A549 (cell line): ENCODE measurements at regions not wholly inside any gene's neighbourhood (a gene's known extent, or its start where the extent isn't known, plus 50 kb on each side); places are given as distances from the start of the nearest gene placed in this dataset.

Source experiments
- ATAC-seq, 2 experiments: fragments of 200-7000 bp in 1 of 2; fragments of >200 bp in 1 of 2; cut with Nextera tagmentation in 1 of 2; cut with Tn5 transposase in 1 of 2; 3 replicates each; pipeline versions ENCODE4 v1.8.0 to v1.9.1; 2018 to 2020; ENCODE audit warnings: mild to moderate bottlenecking in 1 of 2, moderate library complexity in 1 of 2
- CTCF ChIA-PET: fragments of 300-600 bp; sonication (Branson Sonifier 250); formaldehyde crosslinking; extraction: SDS; loops from one replicate; lab custom pipeline; 2021; ENCODE audit warnings: antibody characterized with exemption, inconsistent platforms; lab: Yijun Ruan, JAX
- POLR2A ChIA-PET: fragments of 350-600 bp; formaldehyde crosslinking; extraction: SDS; loops from one replicate; lab custom pipeline; 2021; ENCODE audit warnings: antibody characterized with exemption, inconsistent platforms; lab: Yijun Ruan, JAX
- DNase-seq, 2 experiments: peaks; one replicate each; pipeline versions ENCODE4 v3.0.0 to v3.0.0-alpha.2; 2011 to 2016; ENCODE audit warnings: low read depth in 1 of 2, low spot score in 1 of 2
- FAIRE-seq: peaks from 2 replicates; lab custom pipeline; 2011; peaks lifted over from hg19 to GRCh38; lab: Jason Lieb, UNC
- H3K27ac ChIP-seq, 2 experiments: fragments of >200 bp; sonication (Bioruptor Twin); formaldehyde crosslinking; 3 replicates each; pipeline ENCODE4 v1.5.1; 2016 to 2017
- H3K4me1 ChIP-seq: fragments of >200 bp; sonication (Bioruptor Twin); formaldehyde crosslinking; 3 replicates; pipeline ENCODE4 v1.6.1; 2016
- H3K4me2 ChIP-seq: fragments of >200 bp; sonication (Bioruptor Twin); formaldehyde crosslinking; 3 replicates; pipeline ENCODE4 v1.6.1; 2016
- H3K4me3 ChIP-seq: fragments of >200 bp; sonication (Bioruptor Twin); formaldehyde crosslinking; 3 replicates; pipeline ENCODE4 v1.5.1; 2016
- H3K9me3 ChIP-seq: fragments of >200 bp; sonication (Bioruptor Twin); formaldehyde crosslinking; 3 replicates; pipeline ENCODE4 v1.6.1; 2016
- BCL3 ChIP-seq: fragments of >200 bp; sonication (Bioruptor Twin); formaldehyde crosslinking; IDR thresholded peaks from 3 replicates; pipeline ENCODE4 v1.6.1; 2016
- CBX2 ChIP-seq: fragments of 200-600 bp; sonication (generic); IDR thresholded peaks from 2 replicates; pipeline ENCODE4 v1.6.1; 2016; ENCODE audit warnings: low read depth, mild to moderate bottlenecking, borderline replicate concordance
- CEBPB ChIP-seq, 2 experiments: fragments of >200 bp in 1 of 2; sonication (Bioruptor Twin) in 1 of 2; formaldehyde crosslinking in 1 of 2; IDR thresholded peaks; 2 replicates each; pipeline ENCODE4 v1.6.1; 2012 to 2016
- CHD2 ChIP-seq: fragments of 150-350 bp; IDR thresholded peaks from 2 replicates; pipeline ENCODE4 v1.6.1; 2014; ENCODE audit warnings: low read length; ENCODE audit not compliant: partially characterized antibody
- CHD4 ChIP-seq: fragments of 200-600 bp; sonication (generic); IDR thresholded peaks from 2 replicates; pipeline ENCODE4 v1.6.1; 2016; ENCODE audit warnings: antibody characterized with exemption, mild to moderate bottlenecking, borderline replicate concordance
- CTCF ChIP-seq: fragments of >200 bp; sonication (Bioruptor Twin); formaldehyde crosslinking; IDR thresholded peaks from 3 replicates; pipeline ENCODE4 v1.5.1; 2016
- EHF ChIP-seq: fragments of 250-450 bp; sonication (Bioruptor Pico); IDR thresholded peaks from 2 replicates; pipeline ENCODE4 v1.5.0; 2020; ENCODE audit warnings: mild to moderate bottlenecking
- EP300 ChIP-seq, 2 experiments: fragments of >200 bp; sonication (Bioruptor Twin); formaldehyde crosslinking; IDR thresholded peaks; 2 replicates in 1 of 2; 3 replicates in 1 of 2; pipeline ENCODE4 v1.6.1; 2016 to 2017
- FOSL2 ChIP-seq, 2 experiments: fragments of 450-650 bp in 1 of 2; fragments of >200 bp in 1 of 2; sonication (Bioruptor Twin) in 1 of 2; formaldehyde crosslinking; IDR thresholded peaks; 2 replicates each; pipeline versions ENCODE4 v1.5.0 to v1.6.1; 2016 to 2020; ENCODE audit warnings: mild to moderate bottlenecking in 1 of 2, moderate library complexity in 1 of 2
- FOXS1 ChIP-seq: fragments of 250-450 bp; sonication (Bioruptor Pico); IDR thresholded peaks from 2 replicates; pipeline ENCODE4 v1.5.0; 2020; ENCODE audit warnings: mild to moderate bottlenecking, moderate library complexity
- HDAC2 ChIP-seq: fragments of 200-600 bp; sonication (generic); IDR thresholded peaks from 2 replicates; pipeline ENCODE4 v1.6.1; 2016
- HES2 ChIP-seq: fragments of >200 bp; sonication (Bioruptor Twin); formaldehyde crosslinking; IDR thresholded peaks from 2 replicates; pipeline ENCODE4 v1.6.1; 2016
- HEYL ChIP-seq: fragments of 250-450 bp; sonication (Bioruptor Pico); IDR thresholded peaks from 2 replicates; pipeline ENCODE4 v1.8.0; 2021; ENCODE audit warnings: mild to moderate bottlenecking, moderate library complexity
- HMGXB4 ChIP-seq: fragments of 250-450 bp; sonication (Bioruptor Pico); IDR thresholded peaks from 2 replicates; pipeline ENCODE4 v1.5.0; 2021; ENCODE audit warnings: mild to moderate bottlenecking, moderate library complexity, borderline replicate concordance
- MAX ChIP-seq: IDR thresholded peaks from 2 replicates; pipeline ENCODE4 v1.6.1; 2012
- MAZ ChIP-seq: fragments of 150-350 bp; IDR thresholded peaks from 2 replicates; pipeline ENCODE4 v1.6.1; 2014; ENCODE audit warnings: antibody characterized with exemption, low read depth, low read length, borderline replicate concordance
- NPAS2 ChIP-seq: fragments of 250-450 bp; sonication (Bioruptor Pico); IDR thresholded peaks from 2 replicates; pipeline ENCODE4 v1.8.0; 2022; ENCODE audit warnings: mild to moderate bottlenecking, moderate library complexity, borderline replicate concordance
- RARB ChIP-seq: fragments of 250-450 bp; sonication (Bioruptor Pico); IDR thresholded peaks from 2 replicates; pipeline ENCODE4 v1.8.0; 2021; ENCODE audit warnings: mild to moderate bottlenecking, moderate library complexity
- REST ChIP-seq: fragments of 200-600 bp; sonication (generic); IDR thresholded peaks from 2 replicates; pipeline ENCODE4 v1.6.1; 2016; ENCODE audit warnings: antibody characterized with exemption, mild to moderate bottlenecking, moderate library complexity
- RFX5 ChIP-seq: fragments of 450-650 bp; IDR thresholded peaks from 2 replicates; pipeline ENCODE4 v1.7.1; 2014; ENCODE audit warnings: antibody characterized with exemption, mild to moderate bottlenecking, moderate library complexity
- SMC3 ChIP-seq: fragments of >200 bp; sonication (Bioruptor Twin); formaldehyde crosslinking; IDR thresholded peaks from 3 replicates; pipeline ENCODE4 v1.6.1; 2018; ENCODE audit warnings: inconsistent platforms
- SREBF2 ChIP-seq: fragments of 450-650 bp; IDR thresholded peaks from 2 replicates; pipeline ENCODE4 v1.6.1; 2014; ENCODE audit warnings: mild to moderate bottlenecking, moderate library complexity
- ZFP36 ChIP-seq: fragments of 450-650 bp; IDR thresholded peaks from 2 replicates; pipeline ENCODE4 v1.6.1; 2014; ENCODE audit warnings: borderline replicate concordance; ENCODE audit not compliant: partially characterized antibody
- ZNF302 ChIP-seq: fragments of 250-450 bp; sonication (Bioruptor Pico); IDR thresholded peaks from 2 replicates; pipeline ENCODE4 v1.9.0; 2021; ENCODE audit warnings: inconsistent platforms, mild to moderate bottlenecking, moderate library complexity
- WGBS: methylation state at CpG from one replicate; pipeline ENCODE4 v1.1.6; 2017; ENCODE audit errors: missing lambda C conversion rate; 5-methylcytosine and 5-hydroxymethylcytosine counted together

GRCh38 chr1:175853681-175854080, 110.3 kb upstream of the TNR start:
- no peak for FAIRE-seq
- TF ChIP-seq CTCF (no peak), CBX2 (no peak), CHD4 (no peak), EP300 (IDR thresholded peaks at IDR 0.05) (no peak), FOXS1 (CRISPR knock-in tag) (no peak), ZNF302 (no peak), CEBPB (IDR thresholded peaks at IDR 0.05) (no peak), MAZ (no peak), HMGXB4 (CRISPR knock-in tag) (no peak), BCL3 (no peak), RFX5 (no peak), CHD2 (no peak), REST (no peak), SREBF2 (no peak), ZFP36 (no peak)
- TF ChIP-seq, all 56 proteins: peak for 0
- Histone ChIP-seq H3K27ac (no peak overlapping the region), H3K4me1 (no peaks in the 10 kb centered on the region), H3K4me3 (no peak overlapping the region), H3K9me3 (no peaks in the 10 kb centered on the region), H3K4me2 (no peak overlapping the region)
- WGBS = 8% methylated on average over 4 of the region's 4 CpGs
- CTCF ChIA-PET = no interaction called here
- ATAC-seq = no peak
- POLR2A ChIA-PET = no interaction called here
- no peak for DNase-seq

- Histone ChIP-seq H3K9me3 (no peaks in the 10 kb centered on the region), H3K4me2 (no peak overlapping the region), H3K4me1 (no peaks in the 10 kb centered on the region), H3K27ac (no peak overlapping the region), H3K4me3 (no peak overlapping the region)
- ChIA-PET CTCF (interaction anchor here (0.9 to 1.3 kb wide), 2 partner anchors 222 to 699 kb away, joined by 3 read pairs; no protein-coding TSS in a partner anchor), POLR2A (no interaction called here)
- 42% methylated on average over 2 of the region's 2 CpGs for whole genome bisulfite sequencing
- ATAC-seq (no peak), FAIRE-seq (no peak), DNase-seq (no peak)
- no peak for TF ChIP-seq SREBF2
- no peak for TF ChIP-seq RARB (CRISPR knock-in tag)
- no peak for TF ChIP-seq HDAC2
- no peak for TF ChIP-seq MAZ
- no peak for TF ChIP-seq FOSL2 (IDR thresholded peaks at IDR 0.05)
- TF ChIP-seq FOSL2 (CRISPR knock-in tag; IDR thresholded peaks at IDR 0.05) = no peak
- TF ChIP-seq HEYL (CRISPR knock-in tag) = no peak
- no peak for TF ChIP-seq MAX
- no peak for TF ChIP-seq EP300 (IDR thresholded peaks at IDR 0.05)
- TF ChIP-seq RFX5 = no peak
- no peak for TF ChIP-seq CHD2
- TF ChIP-seq NPAS2 (CRISPR knock-in tag) = no peak
- TF ChIP-seq REST = no peak
- TF ChIP-seq EHF (CRISPR knock-in tag) = no peak
- no peak for TF ChIP-seq ZNF302
- no peak for TF ChIP-seq HES2
- TF ChIP-seq SMC3 = no peak
Observed at GRCh38 chr1:175851749-175852148, 108.4 kb upstream of the TNR start.
